ENCODE measurements at regions not wholly inside any gene's neighbourhood (a gene's known extent, or its start where the extent isn't known, plus 50 kb on each side); places are given as distances from the start of the nearest gene placed in this dataset.

DNA sequence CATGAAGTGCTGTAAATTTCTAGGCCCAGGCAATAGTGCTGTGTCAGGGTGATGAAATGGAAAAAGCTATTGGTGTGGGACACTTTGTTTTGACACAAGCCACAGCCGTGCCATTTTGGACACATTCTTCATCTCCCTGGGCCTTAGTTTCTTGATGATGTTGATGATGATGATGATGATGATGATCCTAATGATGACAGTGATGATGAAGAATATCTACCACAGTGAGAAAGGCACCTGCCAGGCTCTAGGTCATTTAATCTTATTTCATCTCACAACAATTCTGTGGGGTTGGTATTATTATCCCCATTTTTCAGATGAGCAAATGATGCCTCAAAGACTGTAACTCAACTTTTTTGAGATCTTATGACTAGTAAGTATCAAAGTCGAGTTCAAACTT is 102.2 kb upstream of the STC2 start:
- TF ChIP-seq, protein P1, sequence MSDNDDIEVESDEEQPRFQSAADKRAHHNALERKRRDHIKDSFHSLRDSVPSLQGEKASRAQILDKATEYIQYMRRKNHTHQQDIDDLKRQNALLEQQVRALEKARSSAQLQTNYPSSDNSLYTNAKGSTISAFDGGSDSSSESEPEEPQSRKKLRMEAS (IDR thresholded peaks at IDR 0.05) = no peak
- no peak for TF ChIP-seq POLR2AphosphoS5 (IDR thresholded peaks at IDR 0.05; ENCODE audit: low read depth, low read length)
- TF ChIP-seq EP300 (IDR thresholded peaks at IDR 0.05; ENCODE audit: borderline replicate concordance in 1 of 2, low read depth in 2 of 2, low read length in 2 of 2) = no peak
- no peak for TF ChIP-seq RXRA (IDR thresholded peaks at IDR 0.05; ENCODE audit: insufficient read depth, low read depth, low read length)
- no peak for TF ChIP-seq TBP (IDR thresholded peaks at IDR 0.05; ENCODE audit: low read depth, low read length)
- TF ChIP-seq TAF1 (IDR thresholded peaks at IDR 0.05; ENCODE audit: low read depth, low read length) = no peak
- TF ChIP-seq SUZ12 (IDR thresholded peaks at IDR 0.05; ENCODE audit: low read length) = no peak
- no peak for TF ChIP-seq ASH2L (IDR thresholded peaks at IDR 0.05; ENCODE audit: low read length)
- TF ChIP-seq, protein P2, sequence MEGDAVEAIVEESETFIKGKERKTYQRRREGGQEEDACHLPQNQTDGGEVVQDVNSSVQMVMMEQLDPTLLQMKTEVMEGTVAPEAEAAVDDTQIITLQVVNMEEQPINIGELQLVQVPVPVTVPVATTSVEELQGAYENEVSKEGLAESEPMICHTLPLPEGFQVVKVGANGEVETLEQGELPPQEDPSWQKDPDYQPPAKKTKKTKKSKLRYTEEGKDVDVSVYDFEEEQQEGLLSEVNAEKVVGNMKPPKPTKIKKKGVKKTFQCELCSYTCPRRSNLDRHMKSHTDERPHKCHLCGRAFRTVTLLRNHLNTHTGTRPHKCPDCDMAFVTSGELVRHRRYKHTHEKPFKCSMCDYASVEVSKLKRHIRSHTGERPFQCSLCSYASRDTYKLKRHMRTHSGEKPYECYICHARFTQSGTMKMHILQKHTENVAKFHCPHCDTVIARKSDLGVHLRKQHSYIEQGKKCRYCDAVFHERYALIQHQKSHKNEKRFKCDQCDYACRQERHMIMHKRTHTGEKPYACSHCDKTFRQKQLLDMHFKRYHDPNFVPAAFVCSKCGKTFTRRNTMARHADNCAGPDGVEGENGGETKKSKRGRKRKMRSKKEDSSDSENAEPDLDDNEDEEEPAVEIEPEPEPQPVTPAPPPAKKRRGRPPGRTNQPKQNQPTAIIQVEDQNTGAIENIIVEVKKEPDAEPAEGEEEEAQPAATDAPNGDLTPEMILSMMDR (IDR thresholded peaks at IDR 0.05; ENCODE audit: control extremely low read depth in 1 of 3, insufficient read depth in 1 of 3, low read depth in 1 of 3, low read length in 3 of 3) = no peak
- TF ChIP-seq EZH2 (IDR thresholded peaks at IDR 0.05; ENCODE audit: low read depth, low read length, severe bottlenecking) = no peak
- TF ChIP-seq SIN3A (conservative IDR thresholded peaks at IDR 0.05 in 1 of 2, IDR thresholded peaks at IDR 0.05 in 1 of 2; ENCODE audit: low read depth in 1 of 2, low read length in 2 of 2) = no peak
- TF ChIP-seq POLR2A (IDR thresholded peaks at IDR 0.05; ENCODE audit: control extremely low read depth in 1 of 2, low read depth in 2 of 2, low read length in 2 of 2) = no peak

Data from H1 (cell line).